ENCODE measurements at regions not wholly inside any gene's neighbourhood (a gene's known extent, or its start where the extent isn't known, plus 50 kb on each side); places are given as distances from the start of the nearest gene placed in this dataset.

DNA sequence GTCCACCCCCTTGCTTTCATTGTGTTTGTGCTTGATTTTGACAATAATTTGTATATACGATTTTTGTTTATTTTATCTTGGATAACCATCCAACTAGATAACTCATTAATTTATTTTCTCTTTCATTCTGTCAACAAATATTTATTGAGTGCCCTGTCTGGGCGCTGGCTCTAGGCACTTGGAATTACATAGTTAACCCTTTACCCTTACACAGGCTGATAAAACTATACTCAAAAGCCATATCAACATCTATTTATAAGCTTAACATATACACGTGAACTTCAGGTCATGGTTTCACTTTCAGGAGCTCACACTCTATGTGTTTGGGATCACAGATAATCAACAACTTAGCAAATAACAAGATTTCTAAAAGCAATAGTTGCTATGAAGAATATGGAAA is 226.3 kb upstream of the PPARGC1A start (continued):
- TF ChIP-seq ERG (CRISPR knock-in tag; IDR thresholded peaks at IDR 0.05): no peak
- no peak for TF ChIP-seq ELF4 (CRISPR knock-in tag; IDR thresholded peaks at IDR 0.05; ENCODE audit: low read depth)
- no peak for TF ChIP-seq GTF2I (CRISPR knock-in tag; conservative IDR thresholded peaks at IDR 0.05)
- TF ChIP-seq, protein P1, sequence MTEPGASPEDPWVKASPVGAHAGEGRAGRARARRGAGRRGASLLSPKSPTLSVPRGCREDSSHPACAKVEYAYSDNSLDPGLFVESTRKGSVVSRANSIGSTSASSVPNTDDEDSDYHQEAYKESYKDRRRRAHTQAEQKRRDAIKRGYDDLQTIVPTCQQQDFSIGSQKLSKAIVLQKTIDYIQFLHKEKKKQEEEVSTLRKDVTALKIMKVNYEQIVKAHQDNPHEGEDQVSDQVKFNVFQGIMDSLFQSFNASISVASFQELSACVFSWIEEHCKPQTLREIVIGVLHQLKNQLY (CRISPR knock-in tag; IDR thresholded peaks at IDR 0.05): no peak
- TF ChIP-seq ZBTB21 (CRISPR knock-in tag; IDR thresholded peaks at IDR 0.05; ENCODE audit: borderline replicate concordance): no peak

DNA sequence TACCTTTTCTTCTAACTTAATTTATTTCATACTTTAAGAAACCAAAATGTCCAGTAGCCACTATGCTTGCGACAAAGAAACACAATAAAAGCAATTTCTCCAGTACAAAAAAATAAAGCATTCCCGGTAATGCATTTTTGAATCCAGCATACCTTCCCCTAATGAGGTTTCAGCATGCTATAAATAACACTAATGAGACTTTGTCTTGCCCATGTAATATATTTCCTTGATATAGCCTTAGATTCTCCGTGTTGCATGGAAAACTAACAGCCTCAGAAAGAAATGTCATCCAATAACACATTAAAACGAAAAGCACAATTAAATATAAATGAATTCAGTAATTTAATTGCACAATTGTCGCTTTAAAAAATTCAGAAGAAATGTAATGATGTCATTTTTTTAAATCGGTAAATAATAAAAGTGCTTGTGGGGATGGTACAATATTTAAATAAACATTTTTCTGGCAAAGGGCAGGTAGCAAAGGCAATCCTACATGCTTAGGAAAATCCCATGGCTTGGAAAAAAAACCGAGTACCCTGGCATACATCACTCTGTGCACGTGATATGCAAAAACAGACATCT is 225.2 kb upstream of the PPARGC1A start:
- Mint-ChIP-seq H3K4me1 (peaks cover 7% of the 10 kb centered on the region), H3K36me3 (no peaks in the 10 kb centered on the region), H3K9me3 (peaks cover 5% of the 10 kb centered on the region), H3K27ac (no peak overlapping the region), H3K27me3 (ENCODE audit: low read depth) (no peaks in the 10 kb centered on the region), H3K4me3 (no peak overlapping the region)
- DNase-seq (ENCODE audit: low spot score) (no peak), ATAC-seq (no peak)
- TF ChIP-seq GABPB1 (CRISPR knock-in tag; IDR thresholded peaks at IDR 0.05) (no peak), ZBTB21 (CRISPR knock-in tag; IDR thresholded peaks at IDR 0.05; ENCODE audit: borderline replicate concordance) (no peak), RELA (CRISPR knock-in tag; IDR thresholded peaks at IDR 0.05; ENCODE audit: borderline replicate concordance) (no peak), HMGA2 (CRISPR knock-in tag; IDR thresholded peaks at IDR 0.05) (no peak), FOXP4 (CRISPR knock-in tag; IDR thresholded peaks at IDR 0.05) (no peak), E2F4 (CRISPR knock-in tag; IDR thresholded peaks at IDR 0.05; ENCODE audit: borderline replicate concordance, low read depth) (no peak)
- CTCF ChIA-PET: no interaction called here
- POLR2A ChIA-PET: no interaction called here

DNA sequence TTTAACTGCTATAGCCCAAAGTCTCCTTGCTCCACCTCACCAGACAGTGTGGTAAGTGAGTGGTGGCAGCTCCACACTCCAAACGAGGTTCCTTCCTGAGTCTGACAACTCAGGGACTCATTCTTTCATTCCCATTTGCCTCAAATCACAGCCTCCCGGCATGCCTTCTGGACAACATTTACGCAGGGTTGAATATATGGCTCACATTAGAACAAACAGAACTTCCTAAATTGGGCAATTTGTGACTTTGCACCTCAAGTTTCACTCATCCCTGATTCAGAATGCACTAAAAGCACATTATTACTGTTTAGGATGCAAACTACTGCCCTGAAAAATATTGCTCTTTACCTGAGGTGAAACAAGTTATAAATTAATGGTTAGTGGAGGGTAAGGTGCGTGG is 224.6 kb upstream of the PPARGC1A start:
- ATAC-seq (no peak), DNase-seq (ENCODE audit: low spot score) (no peak)
- Mint-ChIP-seq H3K36me3 (no peaks in the 10 kb centered on the region), H3K9me3 (peaks cover 8% of the 10 kb centered on the region), H3K27ac (no peak overlapping the region), H3K4me1 (peaks cover 8% of the 10 kb centered on the region), H3K4me3 (no peak overlapping the region), H3K27me3 (ENCODE audit: low read depth) (no peaks in the 10 kb centered on the region)
- ChIA-PET POLR2A (no interaction called here), CTCF (no interaction called here)
- TF ChIP-seq ZNF138 (CRISPR knock-in tag; conservative IDR thresholded peaks at IDR 0.05) (no peak), FOXJ3 (CRISPR knock-in tag; IDR thresholded peaks at IDR 0.05; ENCODE audit: borderline replicate concordance) (no peak), FOXP4 (CRISPR knock-in tag; IDR thresholded peaks at IDR 0.05) (no peak), ZMAT4 (CRISPR knock-in tag; IDR thresholded peaks at IDR 0.05) (no peak), NR1H2 (CRISPR knock-in tag; IDR thresholded peaks at IDR 0.05) (no peak), E2F5 (CRISPR knock-in tag; IDR thresholded peaks at IDR 0.05) (no peak), ZBTB21 (CRISPR knock-in tag; IDR thresholded peaks at IDR 0.05; ENCODE audit: borderline replicate concordance) (no peak)
- TF ChIP-seq, protein P2, sequence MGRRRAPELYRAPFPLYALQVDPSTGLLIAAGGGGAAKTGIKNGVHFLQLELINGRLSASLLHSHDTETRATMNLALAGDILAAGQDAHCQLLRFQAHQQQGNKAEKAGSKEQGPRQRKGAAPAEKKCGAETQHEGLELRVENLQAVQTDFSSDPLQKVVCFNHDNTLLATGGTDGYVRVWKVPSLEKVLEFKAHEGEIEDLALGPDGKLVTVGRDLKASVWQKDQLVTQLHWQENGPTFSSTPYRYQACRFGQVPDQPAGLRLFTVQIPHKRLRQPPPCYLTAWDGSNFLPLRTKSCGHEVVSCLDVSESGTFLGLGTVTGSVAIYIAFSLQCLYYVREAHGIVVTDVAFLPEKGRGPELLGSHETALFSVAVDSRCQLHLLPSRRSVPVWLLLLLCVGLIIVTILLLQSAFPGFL (CRISPR knock-in tag; IDR thresholded peaks at IDR 0.05; ENCODE audit: borderline replicate concordance): no peak
